GM23338 (cell line): ENCODE measurements at regions not wholly inside any gene's neighbourhood (a gene's known extent, or its start where the extent isn't known, plus 50 kb on each side); places are given as distances from the start of the nearest gene placed in this dataset.

Experiments used
- ATAC-seq: fragments of 200-7000 bp; cut with Tn5 transposase; 3 replicates; pipeline ENCODE4 v1.9.1; 2020
- DNase-seq: peaks from one replicate; pipeline ENCODE4 v3.0.0-alpha.2; 2015; ENCODE audit warnings: low spot score
- H2AFZ ChIP-seq: fragments of 200-600 bp; sonication (generic); 2 replicates; pipeline ENCODE4 v1.8.0; 2016; ENCODE audit warnings: antibody characterized with exemption, mild to moderate bottlenecking, moderate library complexity
- H3F3A ChIP-seq: fragments of 200-600 bp; sonication (generic); replicated peaks from 2 replicates; pipeline ENCODE4 v1.8.0; 2017; ENCODE audit warnings: antibody characterized with exemption, mixed run types, low read depth
- H3K27ac ChIP-seq: fragments of 200-600 bp; sonication (generic); 2 replicates; pipeline ENCODE4 v1.6.1; 2016; ENCODE audit warnings: low read depth
- H3K27me3 ChIP-seq: fragments of 200-600 bp; sonication (generic); 2 replicates; pipeline ENCODE4 v1.8.0; 2016; ENCODE audit warnings: mild to moderate bottlenecking, mixed run types, moderate library complexity; ENCODE audit not compliant: insufficient read depth
- H3K36me3 ChIP-seq: fragments of 200-600 bp; sonication (generic); 2 replicates; pipeline ENCODE4 v1.8.0; 2016; ENCODE audit warnings: mild to moderate bottlenecking; ENCODE audit not compliant: insufficient read depth
- H3K4me1 ChIP-seq: fragments of 200-600 bp; sonication (generic); 2 replicates; pipeline ENCODE4 v1.8.0; 2016; ENCODE audit warnings: mild to moderate bottlenecking, moderate library complexity; ENCODE audit not compliant: insufficient read depth
- H3K4me2 ChIP-seq: fragments of 200-600 bp; sonication (generic); 2 replicates; pipeline ENCODE4 v1.7.1; 2017; ENCODE audit warnings: mixed run types
- H3K4me3 ChIP-seq: fragments of 200-600 bp; sonication (generic); 2 replicates; pipeline ENCODE4 v1.6.1; 2016; ENCODE audit warnings: mixed run types
- H3K79me2 ChIP-seq: fragments of 200-600 bp; sonication (generic); replicated peaks from 2 replicates; pipeline ENCODE4 v1.8.0; 2017; ENCODE audit warnings: mild to moderate bottlenecking; ENCODE audit not compliant: insufficient read depth
- H3K9me2 ChIP-seq: fragments of 200-600 bp; sonication (generic); 2 replicates; pipeline ENCODE4 v1.8.0; 2017; ENCODE audit not compliant: insufficient read depth
- H4K20me1 ChIP-seq: fragments of 200-600 bp; sonication (generic); replicated peaks from 2 replicates; pipeline ENCODE4 v1.8.0; 2017; ENCODE audit warnings: mild to moderate bottlenecking; ENCODE audit not compliant: insufficient read depth
- H3K27ac Mint-ChIP-seq: 2 replicates; pipeline ENCODE4 v1.8.0; 2020; ENCODE audit warnings: inconsistent platforms, mild to moderate bottlenecking, moderate library complexity, mixed read lengths
- H3K27me3 Mint-ChIP-seq: 3 replicates; pipeline ENCODE4 v1.8.0; 2022; ENCODE audit warnings: low read depth, mild to moderate bottlenecking, moderate library complexity, mixed read lengths, inconsistent platforms; ENCODE audit not compliant: insufficient read depth, poor library complexity
- H3K36me3 Mint-ChIP-seq: 3 replicates; pipeline ENCODE4 v1.8.0; 2021; ENCODE audit warnings: low read depth, mild to moderate bottlenecking, inconsistent platforms, moderate library complexity, mixed read lengths
- H3K4me1 Mint-ChIP-seq: 3 replicates; pipeline ENCODE4 v1.8.0; 2020; ENCODE audit warnings: mild to moderate bottlenecking, inconsistent platforms, mixed read lengths
- H3K4me3 Mint-ChIP-seq: 3 replicates; pipeline ENCODE4 v1.8.0; 2021; ENCODE audit warnings: moderate library complexity, mild to moderate bottlenecking, inconsistent platforms, mixed read lengths
- H3K9me3 Mint-ChIP-seq: 3 replicates; pipeline ENCODE4 v1.8.0; 2020; ENCODE audit warnings: moderate library complexity, mild to moderate bottlenecking, inconsistent platforms, mixed read lengths
- CREB1 ChIP-seq: fragments of 250-450 bp; sonication (Bioruptor Pico); IDR thresholded peaks from 2 replicates; pipeline ENCODE4 v1.5.0; 2020; ENCODE audit warnings: low read depth, mild to moderate bottlenecking, moderate library complexity
- CTCF ChIP-seq, 2 experiments: fragments of 200-600 bp in 1 of 2; sonication (generic) in 1 of 2; conservative IDR thresholded peaks; 2 replicates each; pipeline versions ENCODE4 v1.5.1 to v1.6.1; 2016 to 2017; ENCODE audit warnings: antibody characterized with exemption in 2 of 2, low read depth in 2 of 2, mild to moderate bottlenecking in 2 of 2, moderate library complexity in 1 of 2
- EZH2 ChIP-seq: fragments of 200-600 bp; sonication (generic); IDR thresholded peaks from one replicate; pipeline ENCODE4 v1.8.0; 2017; ENCODE audit warnings: antibody characterized with exemption, mild to moderate bottlenecking, low read depth; ENCODE audit not compliant: unreplicated experiment
- EZH2phosphoT487 ChIP-seq: fragments of 200-600 bp; sonication (generic); IDR thresholded peaks from one replicate; pipeline ENCODE4 v1.8.1; 2018; ENCODE audit warnings: antibody characterized with exemption; ENCODE audit not compliant: unreplicated experiment
- JUNB ChIP-seq: IDR thresholded peaks from one replicate; pipeline ENCODE4 v1.6.1; 2016; ENCODE audit warnings: antibody characterized with exemption; ENCODE audit not compliant: unreplicated experiment
- POLR2AphosphoS5 ChIP-seq: IDR thresholded peaks from 2 replicates; pipeline ENCODE4 v1.6.1; 2016; ENCODE audit warnings: antibody characterized with exemption, low read depth
- STAT1 ChIP-seq: IDR thresholded peaks from one replicate; pipeline ENCODE4 v1.6.1; 2016; ENCODE audit warnings: antibody characterized with exemption; ENCODE audit not compliant: unreplicated experiment
- ZNF114 ChIP-seq: fragments of 250-450 bp; sonication (Bioruptor Pico); IDR thresholded peaks from 2 replicates; pipeline ENCODE4 v1.5.0; 2020; ENCODE audit warnings: mild to moderate bottlenecking, moderate library complexity
- ZNF331 ChIP-seq: fragments of 250-450 bp; sonication (Bioruptor Pico); IDR thresholded peaks from 2 replicates; pipeline ENCODE4 v1.5.0; 2020; ENCODE audit warnings: low read depth, mild to moderate bottlenecking, moderate library complexity
- TF ChIP-seq, protein P1 (sequence below): IDR thresholded peaks from one replicate; pipeline ENCODE4 v1.6.1; 2018; ENCODE audit warnings: antibody characterized with exemption; ENCODE audit not compliant: unreplicated experiment
- TF ChIP-seq, protein P2 (sequence below): IDR thresholded peaks from 2 replicates; pipeline ENCODE4 v1.6.1; 2016; ENCODE audit warnings: antibody characterized with exemption

DNA sequence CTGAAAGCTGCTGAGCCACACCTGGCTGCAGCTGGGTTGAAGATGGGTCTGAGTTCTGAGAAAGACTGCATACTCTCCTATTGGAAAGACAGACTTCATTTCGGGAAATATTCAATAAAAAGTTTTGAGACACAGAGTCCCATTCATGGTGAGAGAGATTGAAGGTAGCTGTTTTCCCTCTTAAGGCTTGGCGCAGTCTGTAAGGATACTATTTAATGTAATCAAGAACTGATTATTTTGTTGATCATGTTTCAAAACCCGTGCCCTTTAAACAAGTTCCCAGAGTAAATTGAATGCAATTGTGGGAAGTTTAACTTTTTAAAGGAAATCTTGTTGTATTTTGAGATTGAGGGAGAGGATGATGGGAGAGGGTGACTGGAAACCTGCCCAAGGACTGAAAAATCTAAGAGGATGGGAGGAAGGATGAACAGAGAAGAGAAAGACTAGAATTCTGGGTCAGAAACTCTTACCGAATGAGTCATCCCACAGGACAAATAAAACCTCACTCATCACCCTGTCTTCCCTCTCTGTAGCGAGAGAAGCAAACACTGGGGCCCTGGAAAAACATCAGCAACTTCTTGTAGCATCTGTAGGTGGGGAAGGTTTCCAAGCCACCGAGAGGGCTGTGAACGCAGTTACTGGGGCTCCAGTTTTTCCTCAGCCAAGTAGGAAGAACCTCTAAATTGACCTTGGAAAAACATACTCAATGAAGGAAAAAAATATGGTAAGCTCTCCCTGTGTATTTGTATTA is 193.2 kb upstream of the TPRG1 start (continued):
- TF ChIP-seq, protein P1, sequence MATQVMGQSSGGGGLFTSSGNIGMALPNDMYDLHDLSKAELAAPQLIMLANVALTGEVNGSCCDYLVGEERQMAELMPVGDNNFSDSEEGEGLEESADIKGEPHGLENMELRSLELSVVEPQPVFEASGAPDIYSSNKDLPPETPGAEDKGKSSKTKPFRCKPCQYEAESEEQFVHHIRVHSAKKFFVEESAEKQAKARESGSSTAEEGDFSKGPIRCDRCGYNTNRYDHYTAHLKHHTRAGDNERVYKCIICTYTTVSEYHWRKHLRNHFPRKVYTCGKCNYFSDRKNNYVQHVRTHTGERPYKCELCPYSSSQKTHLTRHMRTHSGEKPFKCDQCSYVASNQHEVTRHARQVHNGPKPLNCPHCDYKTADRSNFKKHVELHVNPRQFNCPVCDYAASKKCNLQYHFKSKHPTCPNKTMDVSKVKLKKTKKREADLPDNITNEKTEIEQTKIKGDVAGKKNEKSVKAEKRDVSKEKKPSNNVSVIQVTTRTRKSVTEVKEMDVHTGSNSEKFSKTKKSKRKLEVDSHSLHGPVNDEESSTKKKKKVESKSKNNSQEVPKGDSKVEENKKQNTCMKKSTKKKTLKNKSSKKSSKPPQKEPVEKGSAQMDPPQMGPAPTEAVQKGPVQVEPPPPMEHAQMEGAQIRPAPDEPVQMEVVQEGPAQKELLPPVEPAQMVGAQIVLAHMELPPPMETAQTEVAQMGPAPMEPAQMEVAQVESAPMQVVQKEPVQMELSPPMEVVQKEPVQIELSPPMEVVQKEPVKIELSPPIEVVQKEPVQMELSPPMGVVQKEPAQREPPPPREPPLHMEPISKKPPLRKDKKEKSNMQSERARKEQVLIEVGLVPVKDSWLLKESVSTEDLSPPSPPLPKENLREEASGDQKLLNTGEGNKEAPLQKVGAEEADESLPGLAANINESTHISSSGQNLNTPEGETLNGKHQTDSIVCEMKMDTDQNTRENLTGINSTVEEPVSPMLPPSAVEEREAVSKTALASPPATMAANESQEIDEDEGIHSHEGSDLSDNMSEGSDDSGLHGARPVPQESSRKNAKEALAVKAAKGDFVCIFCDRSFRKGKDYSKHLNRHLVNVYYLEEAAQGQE, result no peak
- TF ChIP-seq ZNF114, result no peak
- TF ChIP-seq EZH2phosphoT487, result no peak
- no peak for TF ChIP-seq JUNB
- no peak for TF ChIP-seq ZNF331 (CRISPR knock-in tag)

GRCh38 chr3:188979248-188979647 is 192.5 kb upstream of the TPRG1 start:
- no peak for DNase-seq
- no peak for ATAC-seq
- H3K27ac Mint-ChIP-seq, result no peak overlapping the region
- Histone ChIP-seq H3K9me2 (no peaks in the 10 kb centered on the region), H3K4me1 (peaks cover 8% of the 10 kb centered on the region; the same call in 1 of the 2 replicates), H3F3A (no peaks in the 10 kb centered on the region), H3K27ac (no peak overlapping the region), H3K79me2 (no peaks in the 10 kb centered on the region), H3K4me3 (no peak overlapping the region), H3K27me3 (no peaks in the 10 kb centered on the region), H2AFZ (peak overlapping the region; percentile 89), H3K36me3 (no peaks in the 10 kb centered on the region), H3K4me2 (no peak overlapping the region), H4K20me1 (no peaks in the 10 kb centered on the region)
- H3K9me3 Mint-ChIP-seq, result no peaks in the 10 kb centered on the region
- no peak overlapping the region for H3K4me3 Mint-ChIP-seq
- peaks cover 1% of the 10 kb centered on the region for H3K27me3 Mint-ChIP-seq
- no peaks in the 10 kb centered on the region for H3K36me3 Mint-ChIP-seq
- TF ChIP-seq, protein P1, result no peak
- TF ChIP-seq, protein P2, sequence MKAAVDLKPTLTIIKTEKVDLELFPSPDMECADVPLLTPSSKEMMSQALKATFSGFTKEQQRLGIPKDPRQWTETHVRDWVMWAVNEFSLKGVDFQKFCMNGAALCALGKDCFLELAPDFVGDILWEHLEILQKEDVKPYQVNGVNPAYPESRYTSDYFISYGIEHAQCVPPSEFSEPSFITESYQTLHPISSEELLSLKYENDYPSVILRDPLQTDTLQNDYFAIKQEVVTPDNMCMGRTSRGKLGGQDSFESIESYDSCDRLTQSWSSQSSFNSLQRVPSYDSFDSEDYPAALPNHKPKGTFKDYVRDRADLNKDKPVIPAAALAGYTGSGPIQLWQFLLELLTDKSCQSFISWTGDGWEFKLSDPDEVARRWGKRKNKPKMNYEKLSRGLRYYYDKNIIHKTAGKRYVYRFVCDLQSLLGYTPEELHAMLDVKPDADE, result no peak
- TF ChIP-seq CREB1 (CRISPR knock-in tag), result no peak
- no peak for TF ChIP-seq EZH2
- no peak for TF ChIP-seq CTCF (conservative IDR thresholded peaks at IDR 0.05; ENCODE audit: low read depth in 2 of 2)
- no peak for TF ChIP-seq STAT1
- no peak for TF ChIP-seq POLR2AphosphoS5
- TF ChIP-seq ZNF331 (CRISPR knock-in tag), result no peak
- peaks cover 9% of the 10 kb centered on the region for H3K4me1 Mint-ChIP-seq
